Tibial nerve (tissue), 3 donors: ENCODE measurements at regions not wholly inside any gene's neighbourhood (a gene's known extent, or its start where the extent isn't known, plus 50 kb on each side); places are given as distances from the start of the nearest gene placed in this dataset.

Experiments
- POLR2A ChIP-seq, 2 donors: fragments of 450-650 bp; IDR thresholded peaks; one replicate each; pipeline ENCODE4 v1.6.1; 2017; ENCODE audit warnings: antibody characterized with exemption in 2 of 2, mild to moderate bottlenecking in 2 of 2, moderate library complexity in 2 of 2
- TF ChIP-seq, protein P1 (sequence below), 5 experiments: fragments of 200-600 bp in 3 of 5; fragments of 450-650 bp in 2 of 5; sonication (generic) in 3 of 5; IDR thresholded peaks; one replicate each; pipeline ENCODE4 v1.5.1; 2016 to 2019; ENCODE audit warnings: antibody characterized with exemption in 5 of 5, mild to moderate bottlenecking in 3 of 5, moderate library complexity in 2 of 5

DNA sequence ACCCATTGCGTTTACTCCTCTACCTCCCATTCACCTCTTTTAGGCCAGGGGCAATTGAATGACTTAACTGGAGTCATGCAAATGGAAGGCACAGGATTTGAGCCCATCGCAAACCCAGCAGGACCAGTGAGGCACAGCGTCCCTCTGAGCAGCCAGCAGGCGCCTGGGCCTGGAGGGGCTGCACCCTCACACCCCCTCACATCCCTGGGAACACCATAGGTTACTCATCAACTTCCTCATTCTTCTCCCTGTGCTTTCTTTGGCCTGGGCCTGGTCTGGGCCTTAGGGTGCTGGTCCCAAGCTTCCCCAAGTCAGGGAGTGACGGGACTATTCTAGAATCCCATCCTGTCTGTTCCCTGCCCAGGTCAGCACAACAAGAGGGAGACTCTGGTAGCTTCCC, 169.4 kb upstream of the EEPD1 start:
- TF ChIP-seq, protein P1, sequence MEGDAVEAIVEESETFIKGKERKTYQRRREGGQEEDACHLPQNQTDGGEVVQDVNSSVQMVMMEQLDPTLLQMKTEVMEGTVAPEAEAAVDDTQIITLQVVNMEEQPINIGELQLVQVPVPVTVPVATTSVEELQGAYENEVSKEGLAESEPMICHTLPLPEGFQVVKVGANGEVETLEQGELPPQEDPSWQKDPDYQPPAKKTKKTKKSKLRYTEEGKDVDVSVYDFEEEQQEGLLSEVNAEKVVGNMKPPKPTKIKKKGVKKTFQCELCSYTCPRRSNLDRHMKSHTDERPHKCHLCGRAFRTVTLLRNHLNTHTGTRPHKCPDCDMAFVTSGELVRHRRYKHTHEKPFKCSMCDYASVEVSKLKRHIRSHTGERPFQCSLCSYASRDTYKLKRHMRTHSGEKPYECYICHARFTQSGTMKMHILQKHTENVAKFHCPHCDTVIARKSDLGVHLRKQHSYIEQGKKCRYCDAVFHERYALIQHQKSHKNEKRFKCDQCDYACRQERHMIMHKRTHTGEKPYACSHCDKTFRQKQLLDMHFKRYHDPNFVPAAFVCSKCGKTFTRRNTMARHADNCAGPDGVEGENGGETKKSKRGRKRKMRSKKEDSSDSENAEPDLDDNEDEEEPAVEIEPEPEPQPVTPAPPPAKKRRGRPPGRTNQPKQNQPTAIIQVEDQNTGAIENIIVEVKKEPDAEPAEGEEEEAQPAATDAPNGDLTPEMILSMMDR (IDR thresholded peaks at IDR 0.05), result no peak
- no peak for TF ChIP-seq POLR2A (IDR thresholded peaks at IDR 0.05)
